GM19035 (cell line): ENCODE measurements at regions not wholly inside any gene's neighbourhood (a gene's known extent, or its start where the extent isn't known, plus 50 kb on each side); places are given as distances from the start of the nearest gene placed in this dataset.
"Not testable (repeated sequence)": the region's sequence is repeated elsewhere in the genome, so short reads cannot be mapped to it uniquely, and the experiment has no call there.

Source experiments
- ATAC-seq: cut with Tn5 transposase; IDR thresholded peaks from one replicate; pipeline ENCODE4 v1.9.1; 2021; ENCODE audit not compliant: unreplicated experiment

DNA sequence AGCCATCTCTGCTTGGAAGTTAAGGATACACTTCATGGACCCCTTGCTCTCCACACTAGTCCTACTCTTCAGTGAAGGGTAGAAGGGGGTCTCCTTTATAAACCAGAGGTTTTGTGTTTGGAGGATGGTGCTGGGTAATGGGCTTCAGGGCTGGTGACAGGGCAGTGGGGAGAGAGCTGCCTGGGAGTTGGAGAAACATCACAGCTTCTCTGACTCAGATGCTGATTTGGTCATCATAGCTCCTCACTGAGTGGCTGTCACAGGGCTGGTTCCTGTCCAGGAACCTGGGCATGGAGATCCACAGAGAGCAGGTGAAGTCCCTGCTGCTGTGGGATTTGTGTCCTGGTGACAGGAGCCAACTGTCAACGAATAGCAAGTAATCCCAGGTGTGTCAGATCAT, 333.9 kb upstream of the ATP10A start:
- ATAC-seq = no peak

DNA sequence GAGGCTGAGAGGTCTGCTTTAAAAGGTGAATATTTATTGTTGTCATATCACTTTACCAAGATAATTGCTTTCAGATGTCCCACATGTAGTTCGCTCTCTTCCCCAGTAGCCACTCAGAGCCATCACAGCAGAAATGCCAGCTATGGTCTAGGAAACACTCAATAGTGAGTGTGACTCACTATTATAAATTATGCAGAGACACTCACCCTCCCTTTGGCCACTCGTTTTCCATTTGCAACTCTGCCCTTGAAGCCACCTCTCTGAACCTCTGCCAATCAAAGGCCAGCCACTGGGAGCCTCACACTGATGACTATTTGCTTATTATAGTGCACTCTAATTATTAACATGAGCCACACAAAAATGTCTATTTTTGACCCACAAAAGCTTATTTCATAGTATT, 328.1 kb upstream of the ATP10A start:
- no peak for ATAC-seq

GRCh38 chr15:26186138-26186537, 323.0 kb upstream of the ATP10A start:
- not testable (repeated sequence) for ATAC-seq

- no peak for ATAC-seq
Observed at GRCh38 chr15:26182441-26182840, 319.3 kb upstream of the ATP10A start.

DNA sequence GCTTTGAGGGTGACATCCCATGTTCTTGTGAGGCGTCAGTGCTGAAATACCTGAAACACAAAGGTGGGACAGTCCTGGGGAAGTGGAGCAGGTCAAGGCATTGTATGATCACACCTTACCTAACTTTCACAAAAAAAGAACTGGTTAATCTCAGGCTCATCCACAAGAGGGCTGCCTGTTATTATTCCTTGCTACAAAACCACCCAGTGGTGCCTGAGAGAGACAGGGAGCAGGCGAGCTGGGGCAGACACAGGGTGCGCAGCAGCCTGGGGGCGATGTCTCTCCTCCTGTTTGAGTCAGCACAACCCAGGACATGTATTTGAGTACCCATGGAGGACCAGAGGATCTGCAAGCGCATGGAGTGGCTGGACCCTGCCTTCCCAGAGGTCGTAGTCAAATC, 316.8 kb upstream of the ATP10A start:
- ATAC-seq = no peak

- no peak for ATAC-seq
Observed at GRCh38 chr15:26178640-26179220, 315.6 kb upstream of the ATP10A start.

GRCh38 chr15:26177816-26178215, 314.7 kb upstream of the ATP10A start:
- no peak for ATAC-seq

GRCh38 chr15:26176831-26177230, 313.7 kb upstream of the ATP10A start:
- no peak for ATAC-seq

- no peak for ATAC-seq
Observed at GRCh38 chr15:26171266-26171665, 308.1 kb upstream of the ATP10A start.

DNA sequence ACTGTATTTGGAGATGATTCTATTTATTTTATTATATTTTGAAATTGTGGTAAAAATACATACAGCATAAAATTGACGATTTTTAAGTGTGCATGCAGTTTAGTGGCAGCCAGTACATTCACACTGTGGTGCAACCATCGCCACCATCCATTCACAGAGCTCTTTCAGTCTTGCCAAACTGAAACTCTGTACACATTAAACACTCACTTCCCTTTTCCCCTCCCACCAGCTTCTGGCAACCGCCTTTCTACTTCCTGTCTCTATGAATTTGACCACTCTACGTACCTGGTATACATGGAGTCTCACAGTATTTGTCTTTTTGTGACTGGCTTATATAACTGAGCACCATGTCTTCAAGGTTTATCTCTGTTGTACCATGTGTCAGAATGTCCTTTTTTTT, 303.3 kb upstream of the ATP10A start:
- no peak for ATAC-seq

GRCh38 chr15:26165546-26165945, 302.4 kb upstream of the ATP10A start:
- ATAC-seq = no peak

DNA sequence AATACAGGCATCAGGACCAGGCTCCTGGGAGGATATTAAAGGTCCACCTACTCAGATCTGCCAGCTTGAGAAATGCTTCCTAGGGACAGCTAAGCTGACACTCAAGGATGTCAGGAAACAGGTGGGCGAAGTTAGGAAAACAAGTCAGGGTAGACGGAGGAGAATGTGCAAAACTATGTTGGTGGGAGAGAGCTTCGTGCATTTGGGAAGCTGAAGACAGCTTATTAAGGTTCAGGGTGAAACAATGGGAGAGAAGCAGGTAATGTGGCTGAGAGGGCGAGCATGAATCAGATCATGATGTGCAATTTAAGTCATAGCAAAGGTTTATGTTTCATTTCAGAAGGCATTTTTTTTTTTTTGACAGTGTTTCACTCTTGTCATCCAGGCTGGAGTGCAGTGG, 297.2 kb upstream of the ATP10A start:
- ATAC-seq = no peak

- ATAC-seq = no peak
Observed at GRCh38 chr15:26158176-26158575, 295.0 kb upstream of the ATP10A start.

- ATAC-seq = no peak
Observed at GRCh38 chr15:26157081-26157480, 294.0 kb upstream of the ATP10A start.

GRCh38 chr15:26156051-26156450, 292.9 kb upstream of the ATP10A start:
- ATAC-seq = no peak

- no peak for ATAC-seq
Observed at GRCh38 chr15:26148156-26148860, 285.2 kb upstream of the ATP10A start.

DNA sequence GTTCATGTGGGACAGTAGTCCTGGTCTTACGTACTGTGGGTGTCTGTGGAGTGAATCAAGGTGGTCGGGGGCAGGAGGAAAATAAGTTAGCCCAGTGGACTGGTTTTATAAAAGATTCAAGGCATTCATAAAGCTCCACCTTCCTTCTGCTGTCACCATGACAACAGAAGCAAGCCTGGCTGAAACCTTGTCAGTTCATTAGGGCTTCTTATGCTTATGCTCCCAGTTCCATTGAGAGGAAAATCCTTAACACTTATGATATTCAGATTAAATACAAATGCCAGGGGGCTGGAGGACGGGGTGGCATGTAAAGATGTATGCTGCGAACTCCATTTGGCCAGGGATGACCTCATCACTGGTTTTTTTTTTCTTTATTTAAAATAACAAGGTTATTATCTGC, 283.1 kb upstream of the ATP10A start:
- no peak for ATAC-seq

GRCh38 chr15:26145796-26146195, 282.7 kb upstream of the ATP10A start:
- no peak for ATAC-seq

GRCh38 chr15:26144836-26145235, 281.7 kb upstream of the ATP10A start:
- ATAC-seq = no peak

- ATAC-seq = no peak
Observed at GRCh38 chr15:26143221-26143620, 280.1 kb upstream of the ATP10A start.

- ATAC-seq = no peak
Observed at GRCh38 chr15:26134812-26135211, 271.7 kb upstream of the ATP10A start.

DNA sequence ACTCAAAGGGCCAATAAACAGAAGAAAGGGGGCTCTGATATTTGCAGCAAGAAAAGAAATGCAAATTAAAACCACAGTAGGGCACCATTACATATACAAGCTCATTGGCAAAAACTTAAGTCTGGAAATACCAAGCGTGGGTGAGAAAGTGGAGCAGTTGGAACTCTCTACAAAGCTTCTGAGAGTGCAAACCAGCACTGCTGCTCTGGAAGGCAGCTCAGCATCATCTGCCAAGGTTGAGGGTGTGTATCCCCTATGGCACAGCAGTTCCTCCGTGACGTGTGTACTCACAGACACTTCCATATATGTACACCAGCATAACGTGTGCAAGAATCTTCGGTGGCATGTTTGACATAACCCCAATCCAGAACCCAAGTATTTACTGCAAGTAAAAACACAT, 271.0 kb upstream of the ATP10A start:
- no peak for ATAC-seq

GRCh38 chr15:26132811-26133210, 269.7 kb upstream of the ATP10A start:
- no peak for ATAC-seq
